Peyer's patch (tissue), 4 donors: ENCODE measurements at regions not wholly inside any gene's neighbourhood (a gene's known extent, or its start where the extent isn't known, plus 50 kb on each side); places are given as distances from the start of the nearest gene placed in this dataset.

ENCODE experiments used
- POLR2A ChIP-seq, 2 donors: fragments of 450-650 bp; IDR thresholded peaks; one replicate each; pipeline ENCODE4 v1.5.1; 2017; ENCODE audit warnings: antibody characterized with exemption in 2 of 2, mild to moderate bottlenecking in 2 of 2, moderate library complexity in 2 of 2
- TF ChIP-seq, protein P1 (sequence below), 6 experiments: fragments of 450-650 bp in 4 of 6; fragments of 200-600 bp in 2 of 6; sonication (generic) in 1 of 6; IDR thresholded peaks; one replicate each; pipeline ENCODE4 v1.5.1; 2017 to 2019; ENCODE audit warnings: antibody characterized with exemption in 6 of 6, mild to moderate bottlenecking in 3 of 6, moderate library complexity in 1 of 6

- no peak for TF ChIP-seq POLR2A (IDR thresholded peaks at IDR 0.05)
- TF ChIP-seq, protein P1, sequence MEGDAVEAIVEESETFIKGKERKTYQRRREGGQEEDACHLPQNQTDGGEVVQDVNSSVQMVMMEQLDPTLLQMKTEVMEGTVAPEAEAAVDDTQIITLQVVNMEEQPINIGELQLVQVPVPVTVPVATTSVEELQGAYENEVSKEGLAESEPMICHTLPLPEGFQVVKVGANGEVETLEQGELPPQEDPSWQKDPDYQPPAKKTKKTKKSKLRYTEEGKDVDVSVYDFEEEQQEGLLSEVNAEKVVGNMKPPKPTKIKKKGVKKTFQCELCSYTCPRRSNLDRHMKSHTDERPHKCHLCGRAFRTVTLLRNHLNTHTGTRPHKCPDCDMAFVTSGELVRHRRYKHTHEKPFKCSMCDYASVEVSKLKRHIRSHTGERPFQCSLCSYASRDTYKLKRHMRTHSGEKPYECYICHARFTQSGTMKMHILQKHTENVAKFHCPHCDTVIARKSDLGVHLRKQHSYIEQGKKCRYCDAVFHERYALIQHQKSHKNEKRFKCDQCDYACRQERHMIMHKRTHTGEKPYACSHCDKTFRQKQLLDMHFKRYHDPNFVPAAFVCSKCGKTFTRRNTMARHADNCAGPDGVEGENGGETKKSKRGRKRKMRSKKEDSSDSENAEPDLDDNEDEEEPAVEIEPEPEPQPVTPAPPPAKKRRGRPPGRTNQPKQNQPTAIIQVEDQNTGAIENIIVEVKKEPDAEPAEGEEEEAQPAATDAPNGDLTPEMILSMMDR (IDR thresholded peaks at IDR 0.05): no peak
These were observed 88.1 kb downstream of the PCDH7 start for GRCh38 chr4:30808276-30808675.
